ENCODE measurements at regions not wholly inside any gene's neighbourhood (a gene's known extent, or its start where the extent isn't known, plus 50 kb on each side); places are given as distances from the start of the nearest gene placed in this dataset.

DNA sequence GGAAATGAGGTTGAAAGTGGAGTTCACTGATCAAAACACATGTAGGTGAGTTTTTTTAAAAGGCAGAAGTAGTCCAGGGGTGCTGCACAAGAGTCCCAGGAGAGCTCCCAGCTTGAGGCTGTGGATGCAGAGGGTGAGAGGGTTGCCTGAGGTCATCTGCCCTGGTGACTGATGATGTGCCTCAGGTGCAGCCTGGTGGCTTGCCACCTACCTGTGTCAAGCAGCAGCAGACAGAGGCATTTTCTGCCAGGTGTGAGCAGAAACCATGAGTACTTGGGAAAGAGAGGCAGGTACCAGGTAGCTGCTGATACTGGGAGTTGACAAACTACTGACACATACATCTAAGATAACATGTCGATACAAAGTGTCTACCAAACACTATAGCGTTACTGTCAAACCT lies 92.5 kb downstream of the SCP2D1 start:
- H3K9ac ChIP-seq (ENCODE audit: insufficient read depth in 1 of 2, low read depth in 2 of 2, low read length in 2 of 2), result no peak overlapping the region

More for the DNA sequence above, 92.5 kb downstream of the SCP2D1 start:
- no TSS peak for BruUV-seq (replicated peaks)
- TF ChIP-seq, protein P1, sequence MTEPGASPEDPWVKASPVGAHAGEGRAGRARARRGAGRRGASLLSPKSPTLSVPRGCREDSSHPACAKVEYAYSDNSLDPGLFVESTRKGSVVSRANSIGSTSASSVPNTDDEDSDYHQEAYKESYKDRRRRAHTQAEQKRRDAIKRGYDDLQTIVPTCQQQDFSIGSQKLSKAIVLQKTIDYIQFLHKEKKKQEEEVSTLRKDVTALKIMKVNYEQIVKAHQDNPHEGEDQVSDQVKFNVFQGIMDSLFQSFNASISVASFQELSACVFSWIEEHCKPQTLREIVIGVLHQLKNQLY (CRISPR knock-in tag; conservative IDR thresholded peaks at IDR 0.05), result no peak
- TF ChIP-seq EZH2 (IDR thresholded peaks at IDR 0.05; ENCODE audit: borderline replicate concordance, low read depth, low read length), result no peak
- TF ChIP-seq, protein P2, sequence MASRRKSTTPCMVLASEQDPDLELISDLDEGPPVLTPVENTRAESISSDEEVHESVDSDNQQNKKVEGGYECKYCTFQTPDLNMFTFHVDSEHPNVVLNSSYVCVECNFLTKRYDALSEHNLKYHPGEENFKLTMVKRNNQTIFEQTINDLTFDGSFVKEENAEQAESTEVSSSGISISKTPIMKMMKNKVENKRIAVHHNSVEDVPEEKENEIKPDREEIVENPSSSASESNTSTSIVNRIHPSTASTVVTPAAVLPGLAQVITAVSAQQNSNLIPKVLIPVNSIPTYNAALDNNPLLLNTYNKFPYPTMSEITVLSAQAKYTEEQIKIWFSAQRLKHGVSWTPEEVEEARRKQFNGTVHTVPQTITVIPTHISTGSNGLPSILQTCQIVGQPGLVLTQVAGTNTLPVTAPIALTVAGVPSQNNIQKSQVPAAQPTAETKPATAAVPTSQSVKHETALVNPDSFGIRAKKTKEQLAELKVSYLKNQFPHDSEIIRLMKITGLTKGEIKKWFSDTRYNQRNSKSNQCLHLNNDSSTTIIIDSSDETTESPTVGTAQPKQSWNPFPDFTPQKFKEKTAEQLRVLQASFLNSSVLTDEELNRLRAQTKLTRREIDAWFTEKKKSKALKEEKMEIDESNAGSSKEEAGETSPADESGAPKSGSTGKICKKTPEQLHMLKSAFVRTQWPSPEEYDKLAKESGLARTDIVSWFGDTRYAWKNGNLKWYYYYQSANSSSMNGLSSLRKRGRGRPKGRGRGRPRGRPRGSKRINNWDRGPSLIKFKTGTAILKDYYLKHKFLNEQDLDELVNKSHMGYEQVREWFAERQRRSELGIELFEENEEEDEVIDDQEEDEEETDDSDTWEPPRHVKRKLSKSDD (conservative IDR thresholded peaks at IDR 0.05; ENCODE audit: low read length), result no peak
- no peak for TF ChIP-seq ZKSCAN1 (IDR thresholded peaks at IDR 0.05; ENCODE audit: low read depth, low read length)
- TF ChIP-seq WHSC1 (IDR thresholded peaks at IDR 0.05; ENCODE audit: low read length), result no peak
- TF ChIP-seq ZNF174 (CRISPR knock-in tag; IDR thresholded peaks at IDR 0.05), result no peak
- TF ChIP-seq CBX8 (IDR thresholded peaks at IDR 0.05; ENCODE audit: borderline replicate concordance, extremely low read depth, low read depth, low read length, poor library complexity, severe bottlenecking), result no peak
- TF ChIP-seq MYBL2 (IDR thresholded peaks at IDR 0.05; ENCODE audit: low read depth), result no peak
- no peak for TF ChIP-seq MYBL2 (CRISPR knock-in tag; IDR thresholded peaks at IDR 0.05; ENCODE audit: borderline replicate concordance)
- TF ChIP-seq KLF10 (CRISPR knock-in tag; IDR thresholded peaks at IDR 0.05), result no peak
- no peak for TF ChIP-seq ZNF77 (CRISPR knock-in tag; IDR thresholded peaks at IDR 0.05)
- TF ChIP-seq, protein P3, sequence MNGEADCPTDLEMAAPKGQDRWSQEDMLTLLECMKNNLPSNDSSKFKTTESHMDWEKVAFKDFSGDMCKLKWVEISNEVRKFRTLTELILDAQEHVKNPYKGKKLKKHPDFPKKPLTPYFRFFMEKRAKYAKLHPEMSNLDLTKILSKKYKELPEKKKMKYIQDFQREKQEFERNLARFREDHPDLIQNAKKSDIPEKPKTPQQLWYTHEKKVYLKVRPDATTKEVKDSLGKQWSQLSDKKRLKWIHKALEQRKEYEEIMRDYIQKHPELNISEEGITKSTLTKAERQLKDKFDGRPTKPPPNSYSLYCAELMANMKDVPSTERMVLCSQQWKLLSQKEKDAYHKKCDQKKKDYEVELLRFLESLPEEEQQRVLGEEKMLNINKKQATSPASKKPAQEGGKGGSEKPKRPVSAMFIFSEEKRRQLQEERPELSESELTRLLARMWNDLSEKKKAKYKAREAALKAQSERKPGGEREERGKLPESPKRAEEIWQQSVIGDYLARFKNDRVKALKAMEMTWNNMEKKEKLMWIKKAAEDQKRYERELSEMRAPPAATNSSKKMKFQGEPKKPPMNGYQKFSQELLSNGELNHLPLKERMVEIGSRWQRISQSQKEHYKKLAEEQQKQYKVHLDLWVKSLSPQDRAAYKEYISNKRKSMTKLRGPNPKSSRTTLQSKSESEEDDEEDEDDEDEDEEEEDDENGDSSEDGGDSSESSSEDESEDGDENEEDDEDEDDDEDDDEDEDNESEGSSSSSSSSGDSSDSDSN (IDR thresholded peaks at IDR 0.05; ENCODE audit: borderline replicate concordance in 1 of 2, low read depth in 2 of 2, low read length in 2 of 2), result no peak
- intact Hi-C loops (cut with micrococcal nuclease), result no loop called here
- no peaks in the 10 kb centered on the region for H3K9me3 ChIP-seq (replicated peaks; ENCODE audit: control insufficient read depth, insufficient read depth, low read depth, low read length)
- POLR2A ChIA-PET, result no interaction called here
- no peaks in the 10 kb centered on the region for H3K79me2 ChIP-seq (ENCODE audit: control insufficient read depth, insufficient read depth, low read length)
- no peak overlapping the region for H3K4me3 ChIP-seq
- no peak overlapping the region for H3K27ac ChIP-seq (ENCODE audit: extremely low read depth, low read depth, low read length)
- H3K36me3 ChIP-seq (ENCODE audit: control insufficient read depth, insufficient read depth, low read length), result no peaks in the 10 kb centered on the region
- no peaks in the 10 kb centered on the region for H3K4me1 ChIP-seq (replicated peaks in 1 of 2; ENCODE audit: control insufficient read depth in 2 of 2, insufficient read depth in 2 of 2, low read length in 2 of 2)
- no peaks in the 10 kb centered on the region for H3K9me1 ChIP-seq (ENCODE audit: control insufficient read depth, insufficient read depth, low read length)
- in situ Hi-C loops (cut with MboI), result no loop called here
- 0% methylated on average over 2 of the region's 2 CpGs for WGBS (ENCODE audit: insufficient coverage, low coverage, missing lambda C conversion rate)
- DNase-seq (ENCODE audit: extremely low read depth in 1 of 4, low spot score in 3 of 4) (no peak), ATAC-seq (no peak), FAIRE-seq (no peak)
- no peak overlapping the region for H3K4me2 ChIP-seq (ENCODE audit: insufficient read depth, low read length)
- H3K27me3 ChIP-seq (ENCODE audit: control insufficient read depth in 2 of 2, insufficient read depth in 2 of 2, low read length in 2 of 2), result no peaks in the 10 kb centered on the region
- H4K20me1 ChIP-seq (replicated peaks; ENCODE audit: control insufficient read depth, insufficient read depth, low read length), result no peaks in the 10 kb centered on the region
- no peak overlapping the region for H2AFZ ChIP-seq (ENCODE audit: low read depth, low read length)
- CTCF ChIA-PET (ENCODE audit: low intra/inter-chr PET ratio), result no interaction called here
